K562 (cell line): ENCODE measurements at regions not wholly inside any gene's neighbourhood (a gene's known extent, or its start where the extent isn't known, plus 50 kb on each side); places are given as distances from the start of the nearest gene placed in this dataset.

ENCODE experiments used
- BDP1 ChIP-seq: IDR thresholded peaks from 3 replicates; pipeline ENCODE4 v1.6.1; 2011; ENCODE audit not compliant: insufficient read length, insufficient read depth
- ETS2 ChIP-seq: IDR thresholded peaks from 2 replicates; pipeline ENCODE4 v1.6.1; 2016; ENCODE audit warnings: borderline replicate concordance, missing genetic modification characterization, mild to moderate bottlenecking, moderate library complexity, missing compliant biosample characterization; ENCODE audit not compliant: poor library complexity, severe bottlenecking
- KAT7 ChIP-seq: sonication (generic); formaldehyde crosslinking; IDR thresholded peaks from 2 replicates; pipeline ENCODE4 v1.8.0; 2022; ENCODE audit warnings: missing genetic modification reagents, mild to moderate bottlenecking, borderline replicate concordance
- MCM2 ChIP-seq: fragments of 450-650 bp; IDR thresholded peaks from 2 replicates; pipeline ENCODE4 v1.6.1; 2017; ENCODE audit warnings: low read depth, mild to moderate bottlenecking
- MXI1 ChIP-seq: IDR thresholded peaks from 2 replicates; pipeline ENCODE4 v1.6.1; 2011; ENCODE audit warnings: low read depth, mild to moderate bottlenecking, improper control_type of control experiment, low read length
- POLR2A ChIP-seq: fragments of 450-650 bp; conservative IDR thresholded peaks from 2 replicates; pipeline ENCODE4 v1.6.1; 2016
- PRMT5 ChIP-seq: sonication (generic); formaldehyde crosslinking; IDR thresholded peaks from 2 replicates; pipeline ENCODE4 v1.5.0; 2020; ENCODE audit warnings: missing genetic modification reagents
- PYGO2 ChIP-seq: fragments of 450-650 bp; IDR thresholded peaks from 2 replicates; pipeline ENCODE4 v1.6.1; 2016; ENCODE audit warnings: mild to moderate bottlenecking, missing genetic modification characterization, moderate library complexity, missing compliant biosample characterization
- RAD21 ChIP-seq, 2 experiments: fragments of 250-450 bp in 1 of 2; fragments of 450-650 bp in 1 of 2; sonication (Bioruptor Pico) in 1 of 2; formaldehyde crosslinking in 1 of 2; IDR thresholded peaks in 1 of 2; conservative IDR thresholded peaks in 1 of 2; 2 replicates each; pipeline versions ENCODE4 v1.4.0 to v1.8.0; 2020 to 2022; ENCODE audit warnings: mild to moderate bottlenecking in 2 of 2, moderate library complexity in 1 of 2
- RBM22 ChIP-seq: fragments of 200-400 bp; formaldehyde crosslinking; IDR thresholded peaks from 2 replicates; pipeline ENCODE4 v1.6.1; 2018; ENCODE audit warnings: low read length, low read depth; ENCODE audit not compliant: poor library complexity, severe bottlenecking
- RBM39 ChIP-seq: fragments of 200-400 bp; formaldehyde crosslinking; optimal IDR thresholded peaks from 2 replicates; pipeline ENCODE3; 2018; ENCODE audit warnings: low read depth, low read length
- SRSF7 ChIP-seq: fragments of 200-400 bp; formaldehyde crosslinking; optimal IDR thresholded peaks from 2 replicates; pipeline ENCODE3; 2017; ENCODE audit warnings: mild to moderate bottlenecking, low read depth, low read length
- ZFP30 ChIP-seq: fragments of 250-450 bp; sonication (Bioruptor Pico); IDR thresholded peaks from 2 replicates; pipeline ENCODE4 v1.8.0; 2022; ENCODE audit warnings: moderate library complexity, mild to moderate bottlenecking, inconsistent platforms, borderline replicate concordance
- ZFP36 ChIP-seq: fragments of 150-350 bp; IDR thresholded peaks from 2 replicates; pipeline ENCODE4 v1.6.1; 2018; ENCODE audit warnings: low read length, low read depth; ENCODE audit not compliant: partially characterized antibody
- TF ChIP-seq, protein P1 (sequence below), 2 experiments: fragments of 450-650 bp; formaldehyde crosslinking in 1 of 2; IDR thresholded peaks; 2 replicates each; pipeline versions ENCODE4 v1.4.0 to v1.6.1; 2014 to 2020; ENCODE audit warnings: mild to moderate bottlenecking in 2 of 2, borderline replicate concordance in 1 of 2, low read depth in 1 of 2

DNA sequence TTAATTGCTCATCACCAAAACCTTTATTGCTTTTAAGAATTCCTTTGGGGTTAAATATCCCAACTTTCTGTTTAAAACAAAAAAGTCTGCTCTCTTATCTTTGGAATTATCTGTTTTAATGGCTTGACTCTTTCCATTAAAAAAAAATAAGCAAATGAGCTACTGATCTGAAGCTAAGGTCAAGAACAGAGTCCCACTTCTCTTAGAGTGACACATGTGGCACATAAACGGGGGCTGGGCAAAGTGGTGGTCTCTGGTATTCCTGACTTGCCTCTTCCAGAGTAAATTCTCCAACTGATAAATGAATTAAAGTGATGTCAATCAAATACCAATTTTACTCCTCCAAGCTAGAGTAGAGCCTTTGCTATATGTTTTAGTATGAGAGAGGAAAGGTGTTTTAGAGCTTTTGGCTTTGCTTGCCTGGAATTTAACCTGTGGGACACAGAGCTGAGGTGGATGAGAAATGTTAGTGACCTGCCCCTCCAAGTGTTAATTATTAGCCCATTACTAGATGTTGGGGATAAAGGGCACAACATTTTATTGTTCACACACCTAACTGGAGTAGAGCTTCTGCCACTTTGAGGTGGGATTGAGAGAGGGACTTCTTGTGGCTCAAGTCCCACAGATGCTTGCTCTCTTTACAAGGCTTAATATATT lies 864.0 kb downstream of the LRRIQ3 start (continued):
- TF ChIP-seq, protein P1, sequence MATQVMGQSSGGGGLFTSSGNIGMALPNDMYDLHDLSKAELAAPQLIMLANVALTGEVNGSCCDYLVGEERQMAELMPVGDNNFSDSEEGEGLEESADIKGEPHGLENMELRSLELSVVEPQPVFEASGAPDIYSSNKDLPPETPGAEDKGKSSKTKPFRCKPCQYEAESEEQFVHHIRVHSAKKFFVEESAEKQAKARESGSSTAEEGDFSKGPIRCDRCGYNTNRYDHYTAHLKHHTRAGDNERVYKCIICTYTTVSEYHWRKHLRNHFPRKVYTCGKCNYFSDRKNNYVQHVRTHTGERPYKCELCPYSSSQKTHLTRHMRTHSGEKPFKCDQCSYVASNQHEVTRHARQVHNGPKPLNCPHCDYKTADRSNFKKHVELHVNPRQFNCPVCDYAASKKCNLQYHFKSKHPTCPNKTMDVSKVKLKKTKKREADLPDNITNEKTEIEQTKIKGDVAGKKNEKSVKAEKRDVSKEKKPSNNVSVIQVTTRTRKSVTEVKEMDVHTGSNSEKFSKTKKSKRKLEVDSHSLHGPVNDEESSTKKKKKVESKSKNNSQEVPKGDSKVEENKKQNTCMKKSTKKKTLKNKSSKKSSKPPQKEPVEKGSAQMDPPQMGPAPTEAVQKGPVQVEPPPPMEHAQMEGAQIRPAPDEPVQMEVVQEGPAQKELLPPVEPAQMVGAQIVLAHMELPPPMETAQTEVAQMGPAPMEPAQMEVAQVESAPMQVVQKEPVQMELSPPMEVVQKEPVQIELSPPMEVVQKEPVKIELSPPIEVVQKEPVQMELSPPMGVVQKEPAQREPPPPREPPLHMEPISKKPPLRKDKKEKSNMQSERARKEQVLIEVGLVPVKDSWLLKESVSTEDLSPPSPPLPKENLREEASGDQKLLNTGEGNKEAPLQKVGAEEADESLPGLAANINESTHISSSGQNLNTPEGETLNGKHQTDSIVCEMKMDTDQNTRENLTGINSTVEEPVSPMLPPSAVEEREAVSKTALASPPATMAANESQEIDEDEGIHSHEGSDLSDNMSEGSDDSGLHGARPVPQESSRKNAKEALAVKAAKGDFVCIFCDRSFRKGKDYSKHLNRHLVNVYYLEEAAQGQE (IDR thresholded peaks at IDR 0.05; ENCODE audit: borderline replicate concordance): no peak
- TF ChIP-seq, protein P1 (CRISPR knock-in tag; IDR thresholded peaks at IDR 0.05; ENCODE audit: low read depth): no peak
- TF ChIP-seq PRMT5 (CRISPR knock-in tag) (no peak), RAD21 (CRISPR knock-in tag; conservative IDR thresholded peaks at IDR 0.05 in 1 of 2, IDR thresholded peaks at IDR 0.05 in 1 of 2) (no peak), KAT7 (no peak), RBM39 (no peak), BDP1 (no peak), ETS2 (no peak), SRSF7 (no peak), MCM2 (no peak), ZFP36 (no peak), MXI1 (no peak), ZFP30 (CRISPR knock-in tag) (no peak), PYGO2 (no peak), POLR2A (no peak), RBM22 (no peak)
